ENCODE measurements at regions not wholly inside any gene's neighbourhood (a gene's known extent, or its start where the extent isn't known, plus 50 kb on each side); places are given as distances from the start of the nearest gene placed in this dataset.

DNA sequence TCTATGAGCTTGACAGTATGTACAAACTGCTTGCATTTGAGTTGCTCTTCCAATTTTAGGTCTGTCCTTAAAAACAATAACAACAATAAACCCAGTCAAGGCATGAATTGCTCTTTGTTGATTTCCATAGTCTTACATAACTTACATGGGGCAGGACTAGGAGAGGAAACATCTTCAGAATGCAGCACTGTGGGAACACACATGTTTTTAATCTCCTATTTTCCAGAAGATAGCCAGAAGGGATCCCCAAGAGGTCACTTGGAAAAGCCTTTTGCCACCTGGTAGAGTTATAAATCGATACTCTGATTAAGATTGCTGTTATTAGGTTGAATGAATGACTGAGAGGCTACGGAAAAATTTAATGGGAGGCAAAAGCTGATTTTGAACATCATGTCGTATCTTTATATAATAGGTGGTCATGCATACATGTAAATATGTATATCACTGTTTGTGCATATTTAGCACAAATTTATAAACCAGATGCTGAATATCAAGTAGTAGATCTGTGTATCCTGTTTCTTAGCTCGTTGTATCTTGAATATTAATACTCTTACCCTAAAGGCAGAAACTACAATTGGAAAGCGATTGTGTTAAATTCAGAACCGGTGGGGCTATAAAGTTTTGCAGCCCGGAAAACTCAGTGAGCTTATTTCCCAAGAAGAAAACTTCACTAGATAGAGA lies 479.4 kb upstream of the TCF4 start:
- TF ChIP-seq, protein P1, sequence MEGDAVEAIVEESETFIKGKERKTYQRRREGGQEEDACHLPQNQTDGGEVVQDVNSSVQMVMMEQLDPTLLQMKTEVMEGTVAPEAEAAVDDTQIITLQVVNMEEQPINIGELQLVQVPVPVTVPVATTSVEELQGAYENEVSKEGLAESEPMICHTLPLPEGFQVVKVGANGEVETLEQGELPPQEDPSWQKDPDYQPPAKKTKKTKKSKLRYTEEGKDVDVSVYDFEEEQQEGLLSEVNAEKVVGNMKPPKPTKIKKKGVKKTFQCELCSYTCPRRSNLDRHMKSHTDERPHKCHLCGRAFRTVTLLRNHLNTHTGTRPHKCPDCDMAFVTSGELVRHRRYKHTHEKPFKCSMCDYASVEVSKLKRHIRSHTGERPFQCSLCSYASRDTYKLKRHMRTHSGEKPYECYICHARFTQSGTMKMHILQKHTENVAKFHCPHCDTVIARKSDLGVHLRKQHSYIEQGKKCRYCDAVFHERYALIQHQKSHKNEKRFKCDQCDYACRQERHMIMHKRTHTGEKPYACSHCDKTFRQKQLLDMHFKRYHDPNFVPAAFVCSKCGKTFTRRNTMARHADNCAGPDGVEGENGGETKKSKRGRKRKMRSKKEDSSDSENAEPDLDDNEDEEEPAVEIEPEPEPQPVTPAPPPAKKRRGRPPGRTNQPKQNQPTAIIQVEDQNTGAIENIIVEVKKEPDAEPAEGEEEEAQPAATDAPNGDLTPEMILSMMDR (IDR thresholded peaks at IDR 0.05), result no peak

- TF ChIP-seq, protein P1 (IDR thresholded peaks at IDR 0.05), result no peak
These were observed 478.7 kb upstream of the TCF4 start for GRCh38 chr18:56066524-56067213.

GRCh38 chr18:56065086-56065485 lies 477.1 kb upstream of the TCF4 start:
- TF ChIP-seq, protein P1 (IDR thresholded peaks at IDR 0.05), result no peak

- TF ChIP-seq, protein P1 (IDR thresholded peaks at IDR 0.05), result no peak
These were observed 474.9 kb upstream of the TCF4 start for GRCh38 chr18:56062931-56063330.

DNA sequence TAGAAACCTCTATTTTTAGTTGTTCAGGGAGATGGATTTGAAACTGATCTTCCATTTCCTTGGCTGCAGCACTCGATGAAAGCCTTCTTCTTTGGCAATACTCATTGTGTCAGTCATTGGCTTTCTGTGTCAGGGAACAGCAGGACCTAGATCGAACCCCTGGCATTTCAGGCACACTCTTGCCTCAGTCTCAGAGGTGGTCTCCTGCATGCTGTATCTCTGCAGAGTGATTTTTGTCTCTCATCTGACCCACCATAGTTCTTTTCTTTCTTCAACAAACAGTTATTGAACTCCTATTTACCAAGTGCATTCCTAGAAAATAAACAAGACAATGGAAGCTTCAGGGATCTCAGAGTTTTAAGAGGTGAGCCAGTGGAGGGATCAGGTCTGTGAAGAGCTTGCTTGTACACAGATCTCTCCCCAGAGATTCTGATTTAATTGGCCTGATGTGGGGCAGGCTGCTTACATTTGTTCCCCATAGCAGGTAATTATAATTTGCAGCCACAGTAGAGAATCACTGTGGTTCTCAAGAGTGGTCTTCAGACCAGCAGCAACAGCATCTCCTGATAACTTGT lies 473.1 kb upstream of the TCF4 start:
- TF ChIP-seq, protein P1 (IDR thresholded peaks at IDR 0.05), result no peak

DNA sequence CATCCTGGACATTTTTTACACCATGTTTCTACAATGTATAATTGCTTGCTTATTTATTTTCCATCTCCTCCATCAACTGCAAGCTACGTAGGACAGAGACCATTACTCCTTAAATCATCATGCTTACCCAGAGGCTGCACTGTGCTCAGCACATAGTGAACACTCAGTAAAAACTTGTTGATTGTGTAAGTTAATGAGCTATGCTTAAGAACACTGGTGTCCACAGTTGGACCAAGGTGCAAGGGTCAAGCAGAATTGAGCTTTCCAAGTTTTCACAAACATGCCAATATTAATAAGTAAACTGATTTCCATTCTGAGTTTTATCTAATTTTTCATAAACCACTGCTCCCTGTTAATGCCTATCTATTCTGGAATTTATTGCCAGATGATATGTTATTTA lies 464.2 kb upstream of the TCF4 start:
- TF ChIP-seq, protein P1 (IDR thresholded peaks at IDR 0.05), result no peak

GRCh38 chr18:56044239-56044638 lies 456.2 kb upstream of the TCF4 start:
- TF ChIP-seq, protein P1 (IDR thresholded peaks at IDR 0.05), result no peak
